CD4-positive, CD25-positive, alpha-beta regulatory T cell (primary cell): ENCODE measurements at regions not wholly inside any gene's neighbourhood (a gene's known extent, or its start where the extent isn't known, plus 50 kb on each side); places are given as distances from the start of the nearest gene placed in this dataset.

ENCODE experiments used
- ATAC-seq, 2 donors: fragments of 150-1000 bp; cut with Tn5 transposase; one replicate each; pipeline ENCODE4 v1.10.0; 2021; ENCODE audit warnings: low read depth in 2 of 2, moderate number of reproducible peaks in 2 of 2, moderate library complexity in 1 of 2
- DNase-seq, 3 donors: peaks; one replicate each; pipeline versions ENCODE4 v3.0.0 to v3.0.0-alpha.2; 2012 to 2022; ENCODE audit warnings: mixed read lengths in 1 of 3
- H3K27ac ChIP-seq: one replicate; pipeline ENCODE4 v1.7.0; 2013; ENCODE audit warnings: mild to moderate bottlenecking, low read length; ENCODE audit not compliant: insufficient read depth, poor library complexity, severe bottlenecking
- H3K27me3 ChIP-seq: one replicate; pipeline ENCODE4 v1.7.0; 2013; ENCODE audit warnings: low read length; ENCODE audit not compliant: control insufficient read depth, insufficient read depth
- H3K36me3 ChIP-seq: one replicate; pipeline ENCODE4 v1.7.0; 2013; ENCODE audit warnings: mild to moderate bottlenecking, low read length, moderate library complexity; ENCODE audit not compliant: control insufficient read depth, insufficient read depth
- H3K4me1 ChIP-seq: 2 replicates; pipeline ENCODE4 v1.7.0; 2013; ENCODE audit warnings: mild to moderate bottlenecking, low read length; ENCODE audit not compliant: insufficient read depth, control insufficient read depth, poor library complexity, severe bottlenecking
- H3K4me3 ChIP-seq: one replicate; pipeline ENCODE4 v1.7.0; 2013; ENCODE audit warnings: low read depth, mild to moderate bottlenecking, low read length, moderate library complexity
- H3K9me3 ChIP-seq, 2 experiments: 1 replicate in 1 of 2; 2 replicates in 1 of 2; pipeline ENCODE4 v1.7.0; 2013; ENCODE audit warnings: low read length in 2 of 2, mild to moderate bottlenecking in 1 of 2, moderate library complexity in 1 of 2; ENCODE audit not compliant: control insufficient read depth in 2 of 2
- H3K27ac Mint-ChIP-seq, 3 donors: one replicate each; pipeline ENCODE4 v1.8.0; 2020 to 2022; ENCODE audit warnings: mild to moderate bottlenecking in 3 of 3, mixed read lengths in 3 of 3, moderate library complexity in 2 of 3
- H3K27me3 Mint-ChIP-seq: one replicate; pipeline ENCODE4 v1.8.0; 2022; ENCODE audit warnings: mild to moderate bottlenecking, mixed read lengths
- H3K36me3 Mint-ChIP-seq: one replicate; pipeline ENCODE4 v1.8.0; 2020; ENCODE audit warnings: mixed read lengths
- H3K4me1 Mint-ChIP-seq, 4 donors: one replicate each; pipeline ENCODE4 v1.8.0; 2020 to 2022; ENCODE audit warnings: mixed read lengths in 4 of 4, mild to moderate bottlenecking in 1 of 4
- H3K4me3 Mint-ChIP-seq, 4 donors: one replicate each; pipeline ENCODE4 v1.8.0; 2020 to 2022; ENCODE audit warnings: mild to moderate bottlenecking in 4 of 4, mixed read lengths in 4 of 4, moderate library complexity in 3 of 4
- H3K9me3 Mint-ChIP-seq, 7 donors: one replicate each; pipeline ENCODE4 v1.8.0; 2020 to 2022; ENCODE audit warnings: mixed read lengths in 7 of 7, mild to moderate bottlenecking in 3 of 7, moderate library complexity in 2 of 7

GRCh38 chr9:17003576-17004240, 131.1 kb upstream of the CNTLN start:
- DNase-seq (no peak), ATAC-seq (no peak)
- no peaks in the 10 kb centered on the region for H3K27me3 Mint-ChIP-seq
- peaks cover 2 to 11% (median 4%) of the 10 kb centered on the region in 7 donors for H3K9me3 Mint-ChIP-seq
- Histone ChIP-seq H3K27me3 (no peaks in the 10 kb centered on the region), H3K4me3 (no peak overlapping the region), H3K27ac (no peak overlapping the region), H3K36me3 (no peaks in the 10 kb centered on the region), H3K9me3 (no peaks in the 10 kb centered on the region), H3K4me1 (no peaks in the 10 kb centered on the region)
- no peaks in the 10 kb centered on the region for H3K4me1 Mint-ChIP-seq
- no peak overlapping the region for H3K27ac Mint-ChIP-seq
- H3K36me3 Mint-ChIP-seq = no peaks in the 10 kb centered on the region
- H3K4me3 Mint-ChIP-seq = no peak overlapping the region

- no peaks in the 10 kb centered on the region for H3K4me1 Mint-ChIP-seq
- no peaks in the 10 kb centered on the region for H3K27me3 ChIP-seq
- peaks cover 9 to 35% (median 17%) of the 10 kb centered on the region in 7 donors for H3K9me3 Mint-ChIP-seq
- no peaks in the 10 kb centered on the region for H3K27me3 Mint-ChIP-seq
- peaks cover 9 to 24% of the 10 kb centered on the region in 2 experiments for H3K9me3 ChIP-seq
- H3K4me3 ChIP-seq = no peak overlapping the region
- DNase-seq (no peak), ATAC-seq (no peak)
- no peaks in the 10 kb centered on the region for H3K36me3 Mint-ChIP-seq
- H3K4me3 Mint-ChIP-seq = no peak overlapping the region
- H3K27ac Mint-ChIP-seq = no peak overlapping the region
- no peak overlapping the region for H3K27ac ChIP-seq
- H3K4me1 ChIP-seq = no peaks in the 10 kb centered on the region
- H3K36me3 ChIP-seq = no peaks in the 10 kb centered on the region
These were observed 126.5 kb upstream of the BNC2 start for GRCh38 chr9:16996901-16997491.

GRCh38 chr9:16992138-16992537, 121.7 kb upstream of the BNC2 start:
- no peak overlapping the region for H3K27ac Mint-ChIP-seq

GRCh38 chr9:16987026-16987425, 116.6 kb upstream of the BNC2 start:
- Histone ChIP-seq H3K36me3 (no peaks in the 10 kb centered on the region), H3K9me3 (no peaks in the 10 kb centered on the region), H3K4me3 (no peak overlapping the region), H3K27ac (no peak overlapping the region), H3K4me1 (no peaks in the 10 kb centered on the region), H3K27me3 (no peaks in the 10 kb centered on the region)
- H3K27ac Mint-ChIP-seq = no peak overlapping the region
- peaks cover 0 to 5% (median 1%) of the 10 kb centered on the region in 7 donors for H3K9me3 Mint-ChIP-seq
- ATAC-seq = no peak
- H3K36me3 Mint-ChIP-seq = no peaks in the 10 kb centered on the region
- DNase-seq = no peak
- H3K27me3 Mint-ChIP-seq = no peaks in the 10 kb centered on the region
- H3K4me3 Mint-ChIP-seq = no peak overlapping the region
- peaks cover 0 to 2% (median 0%) of the 10 kb centered on the region in 4 donors for H3K4me1 Mint-ChIP-seq

More at GRCh38 chr9:16992138-16992537, 121.7 kb upstream of the BNC2 start:
- H3K4me3 ChIP-seq = no peak overlapping the region
- H3K4me1 ChIP-seq = no peaks in the 10 kb centered on the region
- no peak for ATAC-seq
- peaks cover 6 to 19% of the 10 kb centered on the region in 2 experiments for H3K9me3 ChIP-seq
- H3K27ac ChIP-seq = no peak overlapping the region
- no peaks in the 10 kb centered on the region for H3K27me3 ChIP-seq
- no peaks in the 10 kb centered on the region for H3K36me3 Mint-ChIP-seq
- peaks cover 0 to 28% (median 12%) of the 10 kb centered on the region in 7 donors for H3K9me3 Mint-ChIP-seq
- DNase-seq = no peak
- H3K4me1 Mint-ChIP-seq = no peaks in the 10 kb centered on the region
- no peak overlapping the region for H3K4me3 Mint-ChIP-seq
- H3K36me3 ChIP-seq = no peaks in the 10 kb centered on the region
- H3K27me3 Mint-ChIP-seq = no peaks in the 10 kb centered on the region

GRCh38 chr9:16986556-16986955, 116.1 kb upstream of the BNC2 start:
- Mint-ChIP-seq H3K4me1 (peaks cover 0 to 2% (median 0%) of the 10 kb centered on the region in 4 donors), H3K9me3 (peaks cover 0 to 5% (median 1%) of the 10 kb centered on the region in 7 donors), H3K27me3 (no peaks in the 10 kb centered on the region), H3K4me3 (no peak overlapping the region), H3K27ac (no peak overlapping the region), H3K36me3 (no peaks in the 10 kb centered on the region)
- Histone ChIP-seq H3K4me3 (no peak overlapping the region), H3K36me3 (no peaks in the 10 kb centered on the region), H3K27me3 (no peaks in the 10 kb centered on the region), H3K27ac (no peak overlapping the region), H3K4me1 (no peaks in the 10 kb centered on the region), H3K9me3 (no peaks in the 10 kb centered on the region)
- ATAC-seq = no peak
- no peak for DNase-seq

GRCh38 chr9:16985559-16986348, 115.3 kb upstream of the BNC2 start:
- peaks cover 0 to 2% (median 0%) of the 10 kb centered on the region in 4 donors for H3K4me1 Mint-ChIP-seq
- no peaks in the 10 kb centered on the region for H3K4me1 ChIP-seq
- H3K4me3 ChIP-seq = no peak overlapping the region
- no peak for ATAC-seq
- H3K27ac ChIP-seq = no peak overlapping the region
- no peaks in the 10 kb centered on the region for H3K27me3 ChIP-seq
- no peaks in the 10 kb centered on the region for H3K27me3 Mint-ChIP-seq
- H3K9me3 ChIP-seq = no peaks in the 10 kb centered on the region
- no peak overlapping the region for H3K4me3 Mint-ChIP-seq
- no peaks in the 10 kb centered on the region for H3K36me3 ChIP-seq
- no peak overlapping the region for H3K27ac Mint-ChIP-seq
- peaks cover 0 to 3% (median 0%) of the 10 kb centered on the region in 7 donors for H3K9me3 Mint-ChIP-seq
- no peak for DNase-seq
- H3K36me3 Mint-ChIP-seq = no peaks in the 10 kb centered on the region

GRCh38 chr9:16982780-16983310, 112.4 kb upstream of the BNC2 start:
- Histone ChIP-seq H3K4me3 (no peak overlapping the region), H3K4me1 (no peaks in the 10 kb centered on the region), H3K27ac (no peak overlapping the region), H3K27me3 (no peaks in the 10 kb centered on the region), H3K36me3 (no peaks in the 10 kb centered on the region), H3K9me3 (no peaks in the 10 kb centered on the region)
- Mint-ChIP-seq H3K4me3 (no peak overlapping the region), H3K4me1 (peaks cover 0 to 2% (median 0%) of the 10 kb centered on the region in 4 donors), H3K27me3 (no peaks in the 10 kb centered on the region), H3K9me3 (peaks cover 0 to 5% (median 0%) of the 10 kb centered on the region in 7 donors), H3K27ac (no peak overlapping the region), H3K36me3 (no peaks in the 10 kb centered on the region)
- DNase-seq (no peak), ATAC-seq (no peak)
